ENCODE measurements at regions not wholly inside any gene's neighbourhood (a gene's known extent, or its start where the extent isn't known, plus 50 kb on each side); places are given as distances from the start of the nearest gene placed in this dataset.

DNA sequence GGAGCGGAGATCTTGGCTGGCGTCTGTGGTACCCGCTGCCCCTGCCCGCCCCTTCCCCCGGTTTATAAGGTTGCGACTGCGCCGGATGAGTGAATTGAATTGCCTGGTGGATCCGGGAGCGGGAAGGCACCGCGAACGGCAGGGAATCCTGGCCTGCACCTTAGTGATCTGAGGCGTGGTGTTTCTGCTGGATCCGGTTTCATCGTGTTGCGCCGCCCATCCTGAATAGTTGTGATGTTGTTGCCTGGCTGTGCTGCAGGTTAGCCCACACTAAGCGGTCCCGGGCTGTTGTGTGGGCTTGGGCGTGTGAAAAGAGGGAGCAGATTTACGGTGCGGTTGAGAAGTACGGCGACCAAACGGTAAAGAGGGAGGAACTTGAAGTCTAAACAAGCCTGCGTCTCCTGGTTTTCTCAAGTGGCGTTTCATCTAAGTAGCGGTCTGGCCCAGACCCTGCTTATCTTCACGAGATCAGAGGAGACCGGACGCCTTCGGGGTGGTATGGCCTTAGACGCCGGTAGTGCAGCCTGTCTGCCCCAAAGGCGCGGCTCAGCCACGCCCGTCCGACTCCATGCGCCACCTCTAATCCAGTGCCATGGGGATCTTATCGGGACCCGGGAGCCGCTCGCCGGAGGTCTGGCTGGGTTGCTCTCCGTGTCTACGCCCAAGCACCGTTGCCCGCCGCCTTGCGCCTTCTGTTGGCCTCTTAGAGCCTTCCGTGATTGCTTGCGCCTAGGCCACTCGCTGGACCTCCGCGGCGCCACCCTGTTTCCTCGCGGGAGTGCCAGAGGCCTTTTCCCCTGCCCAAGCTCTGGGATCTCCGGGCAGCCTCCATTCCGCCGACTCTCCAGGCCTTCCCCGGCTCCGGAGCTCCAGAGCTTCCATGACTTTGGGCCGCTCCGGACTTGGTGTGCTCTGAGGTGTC lies 87.5 kb upstream of the RHOU start:
- TF ChIP-seq, protein P1, sequence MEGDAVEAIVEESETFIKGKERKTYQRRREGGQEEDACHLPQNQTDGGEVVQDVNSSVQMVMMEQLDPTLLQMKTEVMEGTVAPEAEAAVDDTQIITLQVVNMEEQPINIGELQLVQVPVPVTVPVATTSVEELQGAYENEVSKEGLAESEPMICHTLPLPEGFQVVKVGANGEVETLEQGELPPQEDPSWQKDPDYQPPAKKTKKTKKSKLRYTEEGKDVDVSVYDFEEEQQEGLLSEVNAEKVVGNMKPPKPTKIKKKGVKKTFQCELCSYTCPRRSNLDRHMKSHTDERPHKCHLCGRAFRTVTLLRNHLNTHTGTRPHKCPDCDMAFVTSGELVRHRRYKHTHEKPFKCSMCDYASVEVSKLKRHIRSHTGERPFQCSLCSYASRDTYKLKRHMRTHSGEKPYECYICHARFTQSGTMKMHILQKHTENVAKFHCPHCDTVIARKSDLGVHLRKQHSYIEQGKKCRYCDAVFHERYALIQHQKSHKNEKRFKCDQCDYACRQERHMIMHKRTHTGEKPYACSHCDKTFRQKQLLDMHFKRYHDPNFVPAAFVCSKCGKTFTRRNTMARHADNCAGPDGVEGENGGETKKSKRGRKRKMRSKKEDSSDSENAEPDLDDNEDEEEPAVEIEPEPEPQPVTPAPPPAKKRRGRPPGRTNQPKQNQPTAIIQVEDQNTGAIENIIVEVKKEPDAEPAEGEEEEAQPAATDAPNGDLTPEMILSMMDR (IDR thresholded peaks at IDR 0.05; ENCODE audit: unreplicated experiment), result no peak
- intact Hi-C loops (cut with micrococcal nuclease; ENCODE audit: unreplicated experiment), result no loop called here
- peaks cover 34% of the 10 kb centered on the region for H3K27me3 Mint-ChIP-seq (ENCODE audit: unreplicated experiment)
- peaks cover 29% of the 10 kb centered on the region for H3K36me3 Mint-ChIP-seq (ENCODE audit: insufficient read depth, unreplicated experiment)
- peak overlapping the region; percentile 41 for H3K27ac Mint-ChIP-seq (ENCODE audit: unreplicated experiment)
- peaks cover 29% of the 10 kb centered on the region for H3K4me1 Mint-ChIP-seq (ENCODE audit: low read depth, unreplicated experiment)
- CTCF ChIA-PET, result no interaction called here
- BruUV-seq (replicated peaks), result no TSS peak
- DNase-seq, result peak; percentile 52
- H3K9me3 Mint-ChIP-seq (ENCODE audit: low read depth, unreplicated experiment), result no peaks in the 10 kb centered on the region
- H3K4me3 Mint-ChIP-seq (ENCODE audit: low read depth, unreplicated experiment), result peak overlapping the region; percentile 76

DNA sequence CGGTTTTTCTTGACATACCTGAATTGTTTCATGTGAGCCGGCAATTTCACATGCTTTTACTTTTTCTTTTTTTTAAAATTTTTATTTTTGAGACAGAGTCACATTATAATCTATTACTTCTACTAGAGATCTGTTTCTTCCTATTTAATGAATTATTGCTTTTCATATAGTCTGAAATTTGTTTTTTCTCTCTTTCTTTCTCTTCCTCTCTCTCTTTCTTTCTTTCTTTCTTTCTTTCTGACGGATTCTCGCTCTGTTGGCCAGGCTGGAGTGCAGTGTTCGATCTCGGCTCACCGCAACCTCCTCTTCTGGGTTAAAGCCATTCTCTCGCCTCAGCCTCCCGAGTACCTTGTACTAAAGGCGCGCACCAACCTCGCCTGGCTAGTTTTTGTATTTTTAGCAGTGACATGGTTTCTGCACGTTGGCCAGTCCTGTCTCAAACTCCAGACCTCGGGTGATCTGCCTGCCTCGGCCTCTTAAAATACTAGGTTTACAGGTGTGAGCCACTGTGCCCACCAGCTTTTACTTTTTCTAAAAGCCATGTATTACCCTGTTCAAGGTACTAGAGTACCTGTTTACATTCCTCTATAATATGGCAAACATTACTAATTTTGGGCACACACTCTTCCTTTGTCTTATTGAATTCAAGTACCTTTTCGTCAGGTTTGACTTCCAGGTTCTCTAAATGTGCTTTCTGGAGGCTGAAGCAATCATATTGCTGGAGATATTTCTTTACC lies 86.5 kb upstream of the RHOU start:
- Mint-ChIP-seq H3K9me3 (ENCODE audit: low read depth, unreplicated experiment) (no peaks in the 10 kb centered on the region), H3K27me3 (ENCODE audit: unreplicated experiment) (peaks cover 34% of the 10 kb centered on the region), H3K27ac (ENCODE audit: unreplicated experiment) (peak overlapping the region; percentile 41), H3K36me3 (ENCODE audit: insufficient read depth, unreplicated experiment) (peaks cover 29% of the 10 kb centered on the region), H3K4me3 (ENCODE audit: low read depth, unreplicated experiment) (peak overlapping the region; percentile 76), H3K4me1 (ENCODE audit: low read depth, unreplicated experiment) (peaks cover 29% of the 10 kb centered on the region)
- TF ChIP-seq, protein P1 (IDR thresholded peaks at IDR 0.05; ENCODE audit: unreplicated experiment), result no peak
- no peak for DNase-seq
- no TSS peak for BruUV-seq (replicated peaks)
- CTCF ChIA-PET, result interaction anchor here (0.6 kb wide), 1 partner anchor 621 kb away, joined by 4 read pairs; no protein-coding TSS in a partner anchor
- intact Hi-C loops (cut with micrococcal nuclease; ENCODE audit: unreplicated experiment), result no loop called here

DNA sequence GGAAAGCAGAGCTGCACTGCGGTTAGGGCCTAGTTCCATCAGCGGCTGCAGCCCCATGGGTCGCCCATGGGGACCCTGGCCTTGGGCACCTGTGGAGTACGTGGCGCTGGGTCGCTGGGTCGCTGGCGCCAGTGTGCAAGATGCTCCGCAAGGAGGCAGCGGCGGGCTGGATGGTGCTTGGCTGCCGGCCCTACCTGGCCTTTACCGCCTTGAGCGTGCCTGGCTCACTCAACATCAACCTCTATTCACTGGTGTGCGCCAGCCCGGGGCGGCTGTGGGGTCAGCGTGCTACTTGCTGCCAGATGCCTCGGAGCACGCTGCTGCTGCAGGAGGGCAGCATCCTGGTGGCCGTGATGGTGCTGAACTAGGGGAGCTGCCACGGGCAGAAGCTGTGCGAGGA lies 85.1 kb upstream of the RHOU start:
- Mint-ChIP-seq H3K9me3 (ENCODE audit: low read depth, unreplicated experiment) (no peaks in the 10 kb centered on the region), H3K4me3 (ENCODE audit: low read depth, unreplicated experiment) (no peak overlapping the region), H3K4me1 (ENCODE audit: low read depth, unreplicated experiment) (peaks cover 29% of the 10 kb centered on the region), H3K27me3 (ENCODE audit: unreplicated experiment) (peaks cover 34% of the 10 kb centered on the region), H3K36me3 (ENCODE audit: insufficient read depth, unreplicated experiment) (peaks cover 29% of the 10 kb centered on the region), H3K27ac (ENCODE audit: unreplicated experiment) (no peak overlapping the region)
- no peak for DNase-seq
- intact Hi-C loops (cut with micrococcal nuclease; ENCODE audit: unreplicated experiment), result no loop called here
- TF ChIP-seq, protein P1 (IDR thresholded peaks at IDR 0.05; ENCODE audit: unreplicated experiment), result no peak
- BruUV-seq (replicated peaks), result no TSS peak
- CTCF ChIA-PET, result no interaction called here

DNA sequence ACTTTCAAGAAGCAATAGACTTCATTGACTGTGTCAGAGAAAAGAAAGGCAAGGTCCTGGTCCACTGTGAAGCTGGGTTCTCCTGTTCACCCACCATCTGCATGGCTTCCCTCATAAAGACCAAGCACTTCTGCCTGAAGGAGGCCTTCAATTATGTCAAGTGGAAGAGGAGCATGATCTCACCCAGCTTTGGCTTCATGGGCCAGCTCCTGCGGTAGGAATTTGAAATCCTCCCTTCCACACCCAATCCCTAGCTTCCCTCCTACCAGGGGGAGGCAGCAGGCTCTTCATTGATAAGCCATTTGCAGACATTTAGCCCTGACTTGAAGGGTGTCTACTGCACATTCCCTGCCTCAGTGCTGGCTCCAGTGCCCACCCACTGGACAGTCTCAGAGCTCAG lies 84.3 kb upstream of the RHOU start:
- intact Hi-C loops (cut with micrococcal nuclease; ENCODE audit: unreplicated experiment), result no loop called here
- no TSS peak for BruUV-seq (replicated peaks)

More for the DNA sequence above, 84.3 kb upstream of the RHOU start:
- peaks cover 34% of the 10 kb centered on the region for H3K4me1 Mint-ChIP-seq (ENCODE audit: low read depth, unreplicated experiment)
- no peaks in the 10 kb centered on the region for H3K9me3 Mint-ChIP-seq (ENCODE audit: low read depth, unreplicated experiment)
- TF ChIP-seq, protein P1 (IDR thresholded peaks at IDR 0.05; ENCODE audit: unreplicated experiment), result no peak
- no peak overlapping the region for H3K27ac Mint-ChIP-seq (ENCODE audit: unreplicated experiment)
- peaks cover 34% of the 10 kb centered on the region for H3K27me3 Mint-ChIP-seq (ENCODE audit: unreplicated experiment)
- DNase-seq, result no peak
- CTCF ChIA-PET, result no interaction called here
- peaks cover 29% of the 10 kb centered on the region for H3K36me3 Mint-ChIP-seq (ENCODE audit: insufficient read depth, unreplicated experiment)
- no peak overlapping the region for H3K4me3 Mint-ChIP-seq (ENCODE audit: low read depth, unreplicated experiment)

Data from Calu3 (cell line).